Gastroesophageal sphincter (tissue), 4 donors: ENCODE measurements at regions not wholly inside any gene's neighbourhood (a gene's known extent, or its start where the extent isn't known, plus 50 kb on each side); places are given as distances from the start of the nearest gene placed in this dataset.

Experiments used
- ATAC-seq: fragments of 150-250 bp; one replicate; pipeline ENCODE4 v1.9.1; 2016; ENCODE audit warnings: mild to moderate bottlenecking, moderate library complexity
- H3K27ac ChIP-seq, 4 donors: fragments of 200-600 bp; sonication (generic) in 3 of 4; 1 replicate in 3 of 4; 2 replicates in 1 of 4; pipeline ENCODE4 v1.5.1; 2016 to 2019
- H3K27me3 ChIP-seq: fragments of 200-600 bp; sonication (generic); one replicate; pipeline ENCODE4 v1.5.1; 2019
- H3K36me3 ChIP-seq, 2 donors: fragments of 200-600 bp; sonication (generic); one replicate each; pipeline ENCODE4 v1.5.1; 2019; ENCODE audit warnings: control low read depth in 1 of 2
- H3K4me1 ChIP-seq, 3 donors: fragments of 200-600 bp; sonication (generic); 1 replicate in 2 of 3; 2 replicates in 1 of 3; pipeline ENCODE4 v1.5.1; 2016 to 2019; ENCODE audit warnings: control low read depth in 2 of 3
- H3K4me3 ChIP-seq, 2 donors: fragments of 200-600 bp; sonication (generic); one replicate each; pipeline ENCODE4 v1.5.1; 2019; ENCODE audit warnings: mild to moderate bottlenecking in 1 of 2, moderate library complexity in 1 of 2
- H3K9me3 ChIP-seq, 3 donors: fragments of 200-600 bp; sonication (generic); one replicate each; pipeline ENCODE4 v1.5.1; 2017 to 2019; ENCODE audit warnings: control low read depth in 2 of 3
- CTCF ChIP-seq, 4 experiments: fragments of 200-600 bp in 2 of 4; fragments of 450-650 bp in 2 of 4; sonication (generic) in 1 of 4; IDR thresholded peaks; one replicate each; pipeline ENCODE4 v1.5.1; 2017 to 2019; ENCODE audit warnings: antibody characterized with exemption in 4 of 4, mild to moderate bottlenecking in 2 of 4, moderate library complexity in 2 of 4
- EP300 ChIP-seq: sonication (generic); formaldehyde crosslinking; IDR thresholded peaks from one replicate; pipeline ENCODE4 v1.6.1; 2017; ENCODE audit warnings: antibody characterized with exemption, mild to moderate bottlenecking
- POLR2A ChIP-seq, 2 donors: fragments of 450-650 bp; IDR thresholded peaks; one replicate each; pipeline ENCODE4 v1.6.1; 2017; ENCODE audit warnings: antibody characterized with exemption in 2 of 2, mild to moderate bottlenecking in 2 of 2, moderate library complexity in 1 of 2
- POLR2AphosphoS5 ChIP-seq: sonication (generic); formaldehyde crosslinking; IDR thresholded peaks from one replicate; pipeline ENCODE4 v1.6.1; 2017; ENCODE audit warnings: antibody characterized with exemption
- WGBS, 2 donors: methylation state at CpG; one replicate each; pipeline ENCODE4 v1.1.5; 2018; ENCODE audit warnings: low coverage in 1 of 2; 5-methylcytosine and 5-hydroxymethylcytosine counted together

DNA sequence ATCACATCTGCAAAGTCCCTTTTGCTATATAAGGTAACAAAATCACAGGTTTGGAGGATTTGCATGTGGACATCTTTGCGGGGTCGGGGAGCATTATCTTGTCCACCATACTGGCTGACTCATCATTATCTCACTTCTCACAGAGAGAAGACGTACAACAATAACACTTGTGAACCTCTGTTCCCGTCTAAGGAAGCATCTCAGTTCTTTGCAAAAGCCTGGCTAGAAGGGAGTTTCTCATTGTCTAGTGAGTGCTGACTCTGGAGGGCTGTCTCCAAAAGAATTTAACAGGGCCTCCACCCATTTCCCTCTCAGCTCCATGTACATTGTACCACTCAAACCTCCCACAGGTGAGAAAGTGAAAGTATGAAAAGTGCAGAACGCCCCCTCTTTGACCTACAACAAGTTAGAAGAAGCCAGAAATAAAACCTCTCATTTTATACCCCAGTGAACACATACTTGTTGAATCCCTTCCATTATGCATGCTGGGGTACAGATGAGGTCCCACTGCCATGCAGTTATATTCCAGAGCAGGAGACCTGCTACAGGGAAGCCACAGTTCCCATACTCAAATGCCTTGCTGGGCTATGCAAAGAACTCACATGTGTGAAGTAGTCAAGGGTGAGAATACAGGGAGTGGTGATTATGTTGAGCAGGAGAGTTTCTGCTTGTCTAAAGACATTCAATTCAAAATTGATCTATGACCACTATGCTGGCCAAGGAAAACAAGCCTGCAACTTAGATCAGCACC lies 121.7 kb upstream of the PRDX6 start:
- no peak for ATAC-seq
- Histone ChIP-seq H3K27ac (no peak overlapping the region), H3K4me3 (no peak overlapping the region), H3K36me3 (no peaks in the 10 kb centered on the region), H3K9me3 (peaks cover 0 to 15% (median 0%) of the 10 kb centered on the region in 3 donors), H3K27me3 (no peaks in the 10 kb centered on the region), H3K4me1 (no peaks in the 10 kb centered on the region)
- WGBS, 2 donors, result 87 to 93% methylated on average over 2 to 4 of the region's 5 CpGs
- no peak for TF ChIP-seq POLR2A (IDR thresholded peaks at IDR 0.05)
- no peak for TF ChIP-seq EP300
- TF ChIP-seq POLR2AphosphoS5, result no peak
- TF ChIP-seq CTCF (IDR thresholded peaks at IDR 0.05), result no peak

GRCh38 chr1:173356191-173356762 lies 120.9 kb upstream of the PRDX6 start:
- Histone ChIP-seq H3K4me1 (no peaks in the 10 kb centered on the region), H3K36me3 (no peaks in the 10 kb centered on the region), H3K9me3 (peaks cover 0 to 15% (median 0%) of the 10 kb centered on the region in 3 donors), H3K27me3 (no peaks in the 10 kb centered on the region), H3K4me3 (no peak overlapping the region), H3K27ac (no peak overlapping the region)
- 83 to 92% methylated on average over 2 of the region's 2 CpGs for WGBS, 2 donors
- TF ChIP-seq EP300, result no peak
- TF ChIP-seq POLR2A (IDR thresholded peaks at IDR 0.05), result no peak
- no peak for TF ChIP-seq POLR2AphosphoS5
- TF ChIP-seq CTCF (IDR thresholded peaks at IDR 0.05), result no peak
- no peak for ATAC-seq

- ATAC-seq, result no peak
- Histone ChIP-seq H3K4me1 (no peaks in the 10 kb centered on the region), H3K27ac (no peak overlapping the region), H3K27me3 (no peaks in the 10 kb centered on the region), H3K9me3 (no peaks in the 10 kb centered on the region), H3K4me3 (no peak overlapping the region), H3K36me3 (no peaks in the 10 kb centered on the region)
- WGBS, 2 donors, result 69 to 86% methylated on average over 2 to 3 of the region's 3 CpGs
- no peak for TF ChIP-seq POLR2AphosphoS5
- TF ChIP-seq CTCF (IDR thresholded peaks at IDR 0.05), result no peak
Measured at GRCh38 chr1:173360487-173361063, 116.6 kb upstream of the PRDX6 start.

- Histone ChIP-seq H3K4me1 (no peaks in the 10 kb centered on the region), H3K9me3 (no peaks in the 10 kb centered on the region), H3K4me3 (no peak overlapping the region), H3K36me3 (no peaks in the 10 kb centered on the region), H3K27ac (no peak overlapping the region), H3K27me3 (no peaks in the 10 kb centered on the region)
- TF ChIP-seq POLR2AphosphoS5 (no peak), EP300 (no peak), CTCF (IDR thresholded peaks at IDR 0.05) (no peak), POLR2A (IDR thresholded peaks at IDR 0.05) (no peak)
- ATAC-seq, result no peak
- WGBS, 2 donors, result 100% methylated on average over 1 to 2 of the region's 2 CpGs
Measured at GRCh38 chr1:173362543-173362942, 114.6 kb upstream of the PRDX6 start.

GRCh38 chr1:173364827-173365226 lies 112.3 kb upstream of the PRDX6 start:
- no peaks in the 10 kb centered on the region for H3K9me3 ChIP-seq
- TF ChIP-seq EP300 (no peak), POLR2AphosphoS5 (no peak), POLR2A (IDR thresholded peaks at IDR 0.05) (no peak), CTCF (IDR thresholded peaks at IDR 0.05) (no peak)
- no peak for ATAC-seq
- H3K36me3 ChIP-seq, result no peaks in the 10 kb centered on the region
- no peaks in the 10 kb centered on the region for H3K4me1 ChIP-seq
- WGBS, 2 donors, result 70 to 73% methylated on average over 3 of the region's 3 CpGs
- no peak overlapping the region for H3K27ac ChIP-seq
- no peaks in the 10 kb centered on the region for H3K27me3 ChIP-seq
- H3K4me3 ChIP-seq, result no peak overlapping the region
